ENCODE measurements at regions not wholly inside any gene's neighbourhood (a gene's known extent, or its start where the extent isn't known, plus 50 kb on each side); places are given as distances from the start of the nearest gene placed in this dataset.
A peak's percentile ranks its signal among the peaks of the same experiment; 100 is the strongest.

GRCh38 chr19:30895946-30896345, 453.3 kb downstream of the TSHZ3 start:
- TF ChIP-seq CTCF (IDR thresholded peaks at IDR 0.05; ENCODE audit: control extremely low read depth in 1 of 3, insufficient read depth in 1 of 3, low read depth in 1 of 3, low read length in 3 of 3) (peak; percentile 20 to 49 (median 31)), POLR2AphosphoS5 (IDR thresholded peaks at IDR 0.05; ENCODE audit: low read depth, low read length) (no peak), EP300 (IDR thresholded peaks at IDR 0.05; ENCODE audit: borderline replicate concordance in 1 of 2, low read depth in 2 of 2, low read length in 2 of 2) (no peak), RAD21 (IDR thresholded peaks at IDR 0.05 in 1 of 2, conservative IDR thresholded peaks at IDR 0.05 in 1 of 2; ENCODE audit: low read depth in 2 of 2, low read length in 2 of 2) (peak; percentile 29 to 47), KDM5A (IDR thresholded peaks at IDR 0.05; ENCODE audit: low read length) (no peak), POLR2A (IDR thresholded peaks at IDR 0.05; ENCODE audit: control extremely low read depth in 1 of 2, low read depth in 2 of 2, low read length in 2 of 2) (no peak), SIN3A (conservative IDR thresholded peaks at IDR 0.05 in 1 of 2, IDR thresholded peaks at IDR 0.05 in 1 of 2; ENCODE audit: low read depth in 1 of 2, low read length in 2 of 2) (no peak), EZH2 (IDR thresholded peaks at IDR 0.05; ENCODE audit: low read depth, low read length, severe bottlenecking) (no peak), USF2 (IDR thresholded peaks at IDR 0.05; ENCODE audit: low read length) (no peak), ZNF274 (IDR thresholded peaks at IDR 0.05; ENCODE audit: borderline replicate concordance, extremely low read depth, low read length) (no peak), CEBPB (IDR thresholded peaks at IDR 0.05; ENCODE audit: low read depth, low read length) (no peak), GABPA (IDR thresholded peaks at IDR 0.05; ENCODE audit: borderline replicate concordance, insufficient read depth, low read length) (no peak), YY1 (IDR thresholded peaks at IDR 0.05; ENCODE audit: low read depth, low read length) (no peak), FOSL1 (IDR thresholded peaks at IDR 0.05; ENCODE audit: insufficient read depth, low read depth, low read length) (no peak)
